ENCODE measurements at regions not wholly inside any gene's neighbourhood (a gene's known extent, or its start where the extent isn't known, plus 50 kb on each side); places are given as distances from the start of the nearest gene placed in this dataset.

- Mint-ChIP-seq H3K4me3 (ENCODE audit: unreplicated experiment) (no peak overlapping the region), H3K27ac (ENCODE audit: unreplicated experiment) (no peak overlapping the region)
These were observed 151.6 kb upstream of the E2F8 start for GRCh38 chr11:19392321-19392720.

GRCh38 chr11:19391652-19392051 is 150.9 kb upstream of the E2F8 start:
- Mint-ChIP-seq H3K27ac (ENCODE audit: unreplicated experiment) (no peak overlapping the region), H3K27me3 (ENCODE audit: low read depth) (peaks cover 12% of the 10 kb centered on the region), H3K4me1 (ENCODE audit: low read depth) (no peaks in the 10 kb centered on the region), H3K36me3 (ENCODE audit: low read depth) (no peaks in the 10 kb centered on the region), H3K9me3 (ENCODE audit: low read depth) (peaks cover 5% of the 10 kb centered on the region), H3K4me3 (ENCODE audit: unreplicated experiment) (no peak overlapping the region)
- TF ChIP-seq, protein P1, sequence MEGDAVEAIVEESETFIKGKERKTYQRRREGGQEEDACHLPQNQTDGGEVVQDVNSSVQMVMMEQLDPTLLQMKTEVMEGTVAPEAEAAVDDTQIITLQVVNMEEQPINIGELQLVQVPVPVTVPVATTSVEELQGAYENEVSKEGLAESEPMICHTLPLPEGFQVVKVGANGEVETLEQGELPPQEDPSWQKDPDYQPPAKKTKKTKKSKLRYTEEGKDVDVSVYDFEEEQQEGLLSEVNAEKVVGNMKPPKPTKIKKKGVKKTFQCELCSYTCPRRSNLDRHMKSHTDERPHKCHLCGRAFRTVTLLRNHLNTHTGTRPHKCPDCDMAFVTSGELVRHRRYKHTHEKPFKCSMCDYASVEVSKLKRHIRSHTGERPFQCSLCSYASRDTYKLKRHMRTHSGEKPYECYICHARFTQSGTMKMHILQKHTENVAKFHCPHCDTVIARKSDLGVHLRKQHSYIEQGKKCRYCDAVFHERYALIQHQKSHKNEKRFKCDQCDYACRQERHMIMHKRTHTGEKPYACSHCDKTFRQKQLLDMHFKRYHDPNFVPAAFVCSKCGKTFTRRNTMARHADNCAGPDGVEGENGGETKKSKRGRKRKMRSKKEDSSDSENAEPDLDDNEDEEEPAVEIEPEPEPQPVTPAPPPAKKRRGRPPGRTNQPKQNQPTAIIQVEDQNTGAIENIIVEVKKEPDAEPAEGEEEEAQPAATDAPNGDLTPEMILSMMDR (IDR thresholded peaks at IDR 0.05): no peak
- no peak for DNase-seq (ENCODE audit: low spot score)

More at GRCh38 chr11:19392321-19392720, 151.6 kb upstream of the E2F8 start:
- TF ChIP-seq, protein P1 (IDR thresholded peaks at IDR 0.05): no peak
- Mint-ChIP-seq H3K36me3 (ENCODE audit: low read depth) (no peaks in the 10 kb centered on the region), H3K9me3 (ENCODE audit: low read depth) (peaks cover 5% of the 10 kb centered on the region), H3K4me1 (ENCODE audit: low read depth) (no peaks in the 10 kb centered on the region), H3K27me3 (ENCODE audit: low read depth) (peaks cover 7% of the 10 kb centered on the region)
- DNase-seq (ENCODE audit: low spot score): no peak

GRCh38 chr11:19391026-19391425 is 150.3 kb upstream of the E2F8 start:
- TF ChIP-seq, protein P1 (IDR thresholded peaks at IDR 0.05): no peak
- Mint-ChIP-seq H3K27me3 (ENCODE audit: low read depth) (peaks cover 14% of the 10 kb centered on the region), H3K4me1 (ENCODE audit: low read depth) (no peaks in the 10 kb centered on the region), H3K9me3 (ENCODE audit: low read depth) (peaks cover 5% of the 10 kb centered on the region), H3K4me3 (ENCODE audit: unreplicated experiment) (no peak overlapping the region), H3K36me3 (ENCODE audit: low read depth) (no peaks in the 10 kb centered on the region), H3K27ac (ENCODE audit: unreplicated experiment) (no peak overlapping the region)
- no peak for DNase-seq (ENCODE audit: low spot score)

DNA sequence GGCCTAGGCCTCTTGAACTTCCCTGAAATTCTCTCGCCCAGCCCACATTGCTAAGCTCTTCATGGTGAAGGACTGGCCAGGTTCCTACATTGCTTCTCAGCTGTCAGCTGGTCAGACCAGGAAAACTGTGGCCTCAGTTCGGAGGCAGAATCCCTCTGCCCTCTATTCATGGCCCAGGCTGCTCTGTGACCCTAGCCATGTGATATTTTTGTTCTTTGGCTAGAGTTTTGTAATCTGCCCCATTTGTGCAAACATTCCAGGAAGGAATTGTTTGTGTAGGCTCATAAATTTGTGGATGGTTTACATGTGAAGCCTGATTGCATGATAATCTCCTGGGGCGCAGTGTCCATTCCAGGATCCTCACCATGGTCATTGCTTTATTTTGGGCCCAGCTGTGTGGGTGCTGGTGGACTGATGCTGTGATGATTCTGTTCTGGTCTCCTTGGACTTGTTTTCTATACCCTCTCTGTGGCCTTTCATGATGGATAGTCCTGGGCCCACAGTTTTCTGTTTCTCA is 149.1 kb upstream of the E2F8 start:
- Mint-ChIP-seq H3K36me3 (ENCODE audit: low read depth) (no peaks in the 10 kb centered on the region), H3K27ac (ENCODE audit: unreplicated experiment) (no peak overlapping the region), H3K4me3 (ENCODE audit: unreplicated experiment) (no peak overlapping the region), H3K27me3 (ENCODE audit: low read depth) (peaks cover 14% of the 10 kb centered on the region), H3K4me1 (ENCODE audit: low read depth) (no peaks in the 10 kb centered on the region), H3K9me3 (ENCODE audit: low read depth) (peaks cover 5% of the 10 kb centered on the region)
- TF ChIP-seq, protein P1 (IDR thresholded peaks at IDR 0.05): no peak
- no peak for DNase-seq (ENCODE audit: low spot score)

GRCh38 chr11:19382131-19382611 is 141.4 kb upstream of the E2F8 start:
- no peaks in the 10 kb centered on the region for H3K36me3 Mint-ChIP-seq (ENCODE audit: low read depth)
- DNase-seq (ENCODE audit: low spot score): no peak
- peaks cover 7% of the 10 kb centered on the region for H3K4me1 Mint-ChIP-seq (ENCODE audit: low read depth)
- peaks cover 9% of the 10 kb centered on the region for H3K27me3 Mint-ChIP-seq (ENCODE audit: low read depth)
- TF ChIP-seq, protein P1 (IDR thresholded peaks at IDR 0.05): no peak
- H3K27ac Mint-ChIP-seq (ENCODE audit: unreplicated experiment): no peak overlapping the region
- no peak overlapping the region for H3K4me3 Mint-ChIP-seq (ENCODE audit: unreplicated experiment)
- no peaks in the 10 kb centered on the region for H3K9me3 Mint-ChIP-seq (ENCODE audit: low read depth)

Data from chondrocyte (in vitro differentiated cells).